Liver (tissue), 8 donors: ENCODE measurements at regions not wholly inside any gene's neighbourhood (a gene's known extent, or its start where the extent isn't known, plus 50 kb on each side); places are given as distances from the start of the nearest gene placed in this dataset.

Source experiments
- DNase-seq: peaks from one replicate; pipeline ENCODE4 v3.0.0-alpha.2; 2017; ENCODE audit warnings: low spot score
- H3K27ac ChIP-seq, 2 donors: one replicate each; pipeline ENCODE4 v1.7.0; 2013; ENCODE audit warnings: inconsistent platforms in 2 of 2, low read length in 2 of 2, control low read depth in 1 of 2, low read depth in 1 of 2, mild to moderate bottlenecking in 1 of 2
- H3K27me3 ChIP-seq, 4 donors: one replicate each; pipeline versions ENCODE4 v1.6.1 to v1.7.0; 2013; ENCODE audit warnings: low read length in 3 of 4, inconsistent platforms in 1 of 4, mild to moderate bottlenecking in 1 of 4, moderate library complexity in 1 of 4; ENCODE audit not compliant: control insufficient read depth in 4 of 4, insufficient read depth in 4 of 4
- H3K36me3 ChIP-seq, 4 donors: one replicate each; pipeline versions ENCODE4 v1.6.1 to v1.7.0; 2013; ENCODE audit warnings: low read length in 3 of 4, mild to moderate bottlenecking in 3 of 4, low read depth in 1 of 4, moderate library complexity in 1 of 4; ENCODE audit not compliant: control insufficient read depth in 4 of 4, insufficient read depth in 3 of 4
- H3K4me1 ChIP-seq, 4 donors: one replicate each; pipeline versions ENCODE4 v1.6.1 to v1.7.0; 2013; ENCODE audit warnings: low read length in 3 of 4, mild to moderate bottlenecking in 3 of 4, moderate library complexity in 1 of 4; ENCODE audit not compliant: control insufficient read depth in 4 of 4, insufficient read depth in 4 of 4
- H3K4me3 ChIP-seq, 3 donors: one replicate each; pipeline versions ENCODE4 v1.6.1 to v1.7.0; 2013; ENCODE audit warnings: low read length in 3 of 3, control low read depth in 1 of 3, low read depth in 1 of 3, mild to moderate bottlenecking in 1 of 3
- H3K9ac ChIP-seq, 2 donors: one replicate each; pipeline ENCODE4 v1.7.0; 2013; ENCODE audit warnings: low read length in 2 of 2, mild to moderate bottlenecking in 2 of 2, moderate library complexity in 2 of 2, control low read depth in 1 of 2, low read depth in 1 of 2
- H3K9me3 ChIP-seq, 4 donors: one replicate each; pipeline versions ENCODE4 v1.6.1 to v1.7.0; 2013; ENCODE audit warnings: low read length in 3 of 4; ENCODE audit not compliant: control insufficient read depth in 4 of 4
- EGR1 ChIP-seq, 2 donors: IDR thresholded peaks; 2 replicates each; pipeline ENCODE4 v1.6.1; 2016 to 2018; ENCODE audit warnings: antibody characterized with exemption in 2 of 2, low read depth in 2 of 2
- FOXA1 ChIP-seq: IDR thresholded peaks from 2 replicates; pipeline ENCODE4 v1.6.1; 2016; ENCODE audit warnings: antibody characterized with exemption
- FOXA2 ChIP-seq: IDR thresholded peaks from 2 replicates; pipeline ENCODE4 v1.6.1; 2016; ENCODE audit warnings: antibody characterized with exemption
- GABPA ChIP-seq, 2 donors: IDR thresholded peaks in 1 of 2; conservative IDR thresholded peaks in 1 of 2; 2 replicates each; pipeline ENCODE4 v1.6.1; 2016; ENCODE audit warnings: antibody characterized with exemption in 2 of 2, mild to moderate bottlenecking in 1 of 2, moderate library complexity in 1 of 2
- HNF4A ChIP-seq, 2 donors: conservative IDR thresholded peaks; 2 replicates each; pipeline ENCODE4 v1.6.1; 2016; ENCODE audit warnings: antibody characterized with exemption in 2 of 2, mild to moderate bottlenecking in 2 of 2
- HNF4G ChIP-seq: IDR thresholded peaks from 2 replicates; pipeline ENCODE4 v1.6.1; 2016; ENCODE audit warnings: antibody characterized with exemption
- JUND ChIP-seq, 2 donors: IDR thresholded peaks; 2 replicates each; pipeline ENCODE4 v1.6.1; 2016; ENCODE audit warnings: antibody characterized with exemption in 2 of 2
- NR2F2 ChIP-seq: IDR thresholded peaks from 2 replicates; pipeline ENCODE4 v1.6.1; 2016; ENCODE audit warnings: antibody characterized with exemption
- RAD21 ChIP-seq, 2 donors: IDR thresholded peaks; 2 replicates each; pipeline ENCODE4 v1.6.1; 2016; ENCODE audit warnings: antibody characterized with exemption in 2 of 2, mild to moderate bottlenecking in 2 of 2
- RXRA ChIP-seq, 2 donors: IDR thresholded peaks; 2 replicates each; pipeline ENCODE4 v1.6.1; 2017 to 2018; ENCODE audit warnings: antibody characterized with exemption in 2 of 2, mild to moderate bottlenecking in 1 of 2
- SP1 ChIP-seq: IDR thresholded peaks from 2 replicates; pipeline ENCODE4 v1.6.1; 2018; ENCODE audit warnings: antibody characterized with exemption, mild to moderate bottlenecking
- TAF1 ChIP-seq: conservative IDR thresholded peaks from 2 replicates; pipeline ENCODE4 v1.6.1; 2016; ENCODE audit warnings: antibody characterized with exemption, mild to moderate bottlenecking
- YY1 ChIP-seq: IDR thresholded peaks from 2 replicates; pipeline ENCODE4 v1.6.1; 2016; ENCODE audit warnings: antibody characterized with exemption, mild to moderate bottlenecking
- WGBS: extraction: QIAGEN DNeasy Blood & Tissue Kit; methylation state at CpG from one replicate; pipeline ENCODE4 v1.1.7; 2013; 5-methylcytosine and 5-hydroxymethylcytosine counted together
- TF ChIP-seq, protein P1 (sequence below): fragments of 150-350 bp; IDR thresholded peaks from 2 replicates; pipeline ENCODE4 v1.5.1; 2017; ENCODE audit warnings: improper control_type of control experiment, low read depth, low read length; ENCODE audit not compliant: missing input control
- TF ChIP-seq, protein P2 (sequence below): IDR thresholded peaks from 2 replicates; pipeline ENCODE4 v1.6.1; 2016; ENCODE audit warnings: antibody characterized with exemption
- TF ChIP-seq, protein P3 (sequence below): IDR thresholded peaks from 2 replicates; pipeline ENCODE4 v1.6.1; 2016; ENCODE audit warnings: antibody characterized with exemption
- TF ChIP-seq, protein P4 (sequence below): IDR thresholded peaks from 2 replicates; pipeline ENCODE4 v1.6.1; 2016; ENCODE audit warnings: antibody characterized with exemption
- donor health status: healthy.
- donor health status: healthy.
- donor health status: healthy.
- donor health status: healthy.
- donor health status: healthy.

DNA sequence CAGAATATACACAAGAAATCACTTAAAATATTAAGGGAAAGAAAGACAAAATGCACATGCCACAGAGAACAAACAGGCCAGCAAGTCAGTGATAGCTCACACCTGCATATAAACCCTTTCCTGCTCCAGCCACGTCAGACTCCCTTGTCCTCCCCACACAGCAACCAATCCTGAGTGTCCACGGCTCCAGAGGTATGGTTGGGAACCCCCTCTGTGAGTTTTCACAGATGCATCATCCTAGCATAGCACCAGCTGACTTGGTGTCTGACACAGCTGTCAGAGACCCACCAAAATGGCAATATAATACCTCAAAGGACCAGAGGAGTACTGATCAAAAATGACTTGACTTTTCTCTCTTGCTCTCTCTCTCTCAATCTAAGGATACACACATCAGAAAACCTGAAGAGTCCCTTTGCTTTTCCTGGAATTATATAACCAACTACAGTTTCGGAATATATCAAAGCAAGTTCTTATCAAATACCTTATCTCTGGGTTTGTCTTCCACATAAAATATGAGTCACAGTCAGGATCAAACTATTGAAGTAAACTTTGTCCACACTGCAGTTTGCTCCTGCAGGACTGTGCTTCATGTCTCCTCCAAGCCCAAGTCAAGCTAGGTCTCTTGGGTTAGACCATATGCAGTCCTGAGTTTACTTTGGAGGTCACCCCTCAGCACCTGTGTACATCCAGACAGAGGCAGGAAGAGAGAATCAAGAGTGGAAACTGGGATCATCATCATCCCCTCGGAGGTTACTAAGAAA is 187.1 kb upstream of the THBS1 start:
- Histone ChIP-seq H3K9ac (no peak overlapping the region), H3K27me3 (no peaks in the 10 kb centered on the region), H3K4me3 (no peak overlapping the region), H3K9me3 (no peaks in the 10 kb centered on the region), H3K4me1 (no peaks in the 10 kb centered on the region), H3K36me3 (no peaks in the 10 kb centered on the region), H3K27ac (no peak overlapping the region)
- 78% methylated on average over 4 of the region's 4 CpGs for WGBS
- DNase-seq: no peak
- no peak for TF ChIP-seq JUND (IDR thresholded peaks at IDR 0.05)
- TF ChIP-seq, protein P1, sequence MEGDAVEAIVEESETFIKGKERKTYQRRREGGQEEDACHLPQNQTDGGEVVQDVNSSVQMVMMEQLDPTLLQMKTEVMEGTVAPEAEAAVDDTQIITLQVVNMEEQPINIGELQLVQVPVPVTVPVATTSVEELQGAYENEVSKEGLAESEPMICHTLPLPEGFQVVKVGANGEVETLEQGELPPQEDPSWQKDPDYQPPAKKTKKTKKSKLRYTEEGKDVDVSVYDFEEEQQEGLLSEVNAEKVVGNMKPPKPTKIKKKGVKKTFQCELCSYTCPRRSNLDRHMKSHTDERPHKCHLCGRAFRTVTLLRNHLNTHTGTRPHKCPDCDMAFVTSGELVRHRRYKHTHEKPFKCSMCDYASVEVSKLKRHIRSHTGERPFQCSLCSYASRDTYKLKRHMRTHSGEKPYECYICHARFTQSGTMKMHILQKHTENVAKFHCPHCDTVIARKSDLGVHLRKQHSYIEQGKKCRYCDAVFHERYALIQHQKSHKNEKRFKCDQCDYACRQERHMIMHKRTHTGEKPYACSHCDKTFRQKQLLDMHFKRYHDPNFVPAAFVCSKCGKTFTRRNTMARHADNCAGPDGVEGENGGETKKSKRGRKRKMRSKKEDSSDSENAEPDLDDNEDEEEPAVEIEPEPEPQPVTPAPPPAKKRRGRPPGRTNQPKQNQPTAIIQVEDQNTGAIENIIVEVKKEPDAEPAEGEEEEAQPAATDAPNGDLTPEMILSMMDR: no peak

DNA sequence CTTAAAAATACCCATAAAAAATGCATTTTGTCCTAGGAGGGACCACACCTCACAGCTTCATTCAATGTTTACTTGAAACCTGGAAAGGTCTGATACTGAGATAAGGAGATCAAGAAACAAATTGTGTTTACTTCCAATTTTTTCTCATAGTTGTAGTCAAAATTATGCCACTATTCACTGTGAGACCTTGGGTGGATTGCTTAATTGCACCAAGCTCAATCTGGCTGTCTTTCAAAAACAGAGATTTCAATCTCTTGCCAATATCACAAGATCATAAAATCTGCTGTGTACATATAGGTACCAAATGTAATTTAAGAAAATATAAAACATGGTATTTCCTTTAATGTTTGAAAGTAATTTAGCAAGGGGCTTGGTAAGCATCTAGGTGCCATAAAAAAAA is 186.4 kb upstream of the THBS1 start:
- DNase-seq: no peak
- TF ChIP-seq, protein P2, sequence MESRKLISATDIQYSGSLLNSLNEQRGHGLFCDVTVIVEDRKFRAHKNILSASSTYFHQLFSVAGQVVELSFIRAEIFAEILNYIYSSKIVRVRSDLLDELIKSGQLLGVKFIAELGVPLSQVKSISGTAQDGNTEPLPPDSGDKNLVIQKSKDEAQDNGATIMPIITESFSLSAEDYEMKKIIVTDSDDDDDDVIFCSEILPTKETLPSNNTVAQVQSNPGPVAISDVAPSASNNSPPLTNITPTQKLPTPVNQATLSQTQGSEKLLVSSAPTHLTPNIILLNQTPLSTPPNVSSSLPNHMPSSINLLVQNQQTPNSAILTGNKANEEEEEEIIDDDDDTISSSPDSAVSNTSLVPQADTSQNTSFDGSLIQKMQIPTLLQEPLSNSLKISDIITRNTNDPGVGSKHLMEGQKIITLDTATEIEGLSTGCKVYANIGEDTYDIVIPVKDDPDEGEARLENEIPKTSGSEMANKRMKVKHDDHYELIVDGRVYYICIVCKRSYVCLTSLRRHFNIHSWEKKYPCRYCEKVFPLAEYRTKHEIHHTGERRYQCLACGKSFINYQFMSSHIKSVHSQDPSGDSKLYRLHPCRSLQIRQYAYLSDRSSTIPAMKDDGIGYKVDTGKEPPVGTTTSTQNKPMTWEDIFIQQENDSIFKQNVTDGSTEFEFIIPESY: no peak
- TF ChIP-seq FOXA2: no peak
- TF ChIP-seq NR2F2: no peak
- TF ChIP-seq HNF4G: no peak
- no peak for TF ChIP-seq GABPA (IDR thresholded peaks at IDR 0.05 in 1 of 2, conservative IDR thresholded peaks at IDR 0.05 in 1 of 2)
- no peak for TF ChIP-seq TAF1
- TF ChIP-seq HNF4A (conservative IDR thresholded peaks at IDR 0.05): no peak
- TF ChIP-seq YY1: no peak
- TF ChIP-seq RAD21 (IDR thresholded peaks at IDR 0.05): no peak
- TF ChIP-seq, protein P3, sequence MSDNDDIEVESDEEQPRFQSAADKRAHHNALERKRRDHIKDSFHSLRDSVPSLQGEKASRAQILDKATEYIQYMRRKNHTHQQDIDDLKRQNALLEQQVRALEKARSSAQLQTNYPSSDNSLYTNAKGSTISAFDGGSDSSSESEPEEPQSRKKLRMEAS: no peak
- TF ChIP-seq FOXA1: no peak
- TF ChIP-seq, protein P4, sequence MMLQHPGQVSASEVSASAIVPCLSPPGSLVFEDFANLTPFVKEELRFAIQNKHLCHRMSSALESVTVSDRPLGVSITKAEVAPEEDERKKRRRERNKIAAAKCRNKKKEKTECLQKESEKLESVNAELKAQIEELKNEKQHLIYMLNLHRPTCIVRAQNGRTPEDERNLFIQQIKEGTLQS: no peak
- TF ChIP-seq SP1: no peak
- no peak for TF ChIP-seq RXRA (IDR thresholded peaks at IDR 0.05)
- TF ChIP-seq EGR1 (IDR thresholded peaks at IDR 0.05; ENCODE audit: low read depth in 2 of 2): no peak

More for the DNA sequence above, 186.4 kb upstream of the THBS1 start:
- H3K36me3 ChIP-seq: no peaks in the 10 kb centered on the region
- H3K9ac ChIP-seq: no peak overlapping the region
- H3K27ac ChIP-seq: no peak overlapping the region
- no peaks in the 10 kb centered on the region for H3K27me3 ChIP-seq
- no peaks in the 10 kb centered on the region for H3K9me3 ChIP-seq
- no peaks in the 10 kb centered on the region for H3K4me1 ChIP-seq
- H3K4me3 ChIP-seq: no peak overlapping the region
